ENCODE measurements at regions not wholly inside any gene's neighbourhood (a gene's known extent, or its start where the extent isn't known, plus 50 kb on each side); places are given as distances from the start of the nearest gene placed in this dataset.

- Histone ChIP-seq H3K36me3 (ENCODE audit: control insufficient read depth, insufficient read depth, low read length) (no peaks in the 10 kb centered on the region), H3K27me3 (ENCODE audit: control insufficient read depth, insufficient read depth, low read length) (no peaks in the 10 kb centered on the region), H3K4me1 (ENCODE audit: control insufficient read depth, insufficient read depth, low read length) (no peaks in the 10 kb centered on the region), H3K9ac (ENCODE audit: low read length) (no peak overlapping the region), H3K4me3 (ENCODE audit: low read length) (no peak overlapping the region), H3K9me3 (ENCODE audit: control insufficient read depth, low read length) (no peaks in the 10 kb centered on the region)
Observed at GRCh38 chr2:56522605-56523089, 338.9 kb downstream of the CCDC85A start.

- Histone ChIP-seq H3K27me3 (ENCODE audit: control insufficient read depth, insufficient read depth, low read length) (no peaks in the 10 kb centered on the region), H3K9me3 (ENCODE audit: control insufficient read depth, low read length) (no peaks in the 10 kb centered on the region), H3K9ac (ENCODE audit: low read length) (no peak overlapping the region), H3K4me3 (ENCODE audit: low read length) (no peak overlapping the region), H3K36me3 (ENCODE audit: control insufficient read depth, insufficient read depth, low read length) (no peaks in the 10 kb centered on the region), H3K4me1 (ENCODE audit: control insufficient read depth, insufficient read depth, low read length) (no peaks in the 10 kb centered on the region)
Observed at GRCh38 chr2:56523816-56524215, 340.0 kb downstream of the CCDC85A start.

- Histone ChIP-seq H3K9me3 (ENCODE audit: control insufficient read depth, low read length) (no peaks in the 10 kb centered on the region), H3K27me3 (ENCODE audit: control insufficient read depth, insufficient read depth, low read length) (no peaks in the 10 kb centered on the region), H3K4me1 (ENCODE audit: control insufficient read depth, insufficient read depth, low read length) (no peaks in the 10 kb centered on the region), H3K36me3 (ENCODE audit: control insufficient read depth, insufficient read depth, low read length) (no peaks in the 10 kb centered on the region), H3K4me3 (ENCODE audit: low read length) (no peak overlapping the region), H3K9ac (ENCODE audit: low read length) (no peak overlapping the region)
Observed at GRCh38 chr2:56531668-56532420, 348.1 kb downstream of the CCDC85A start.

GRCh38 chr2:56534321-56534720, 350.5 kb downstream of the CCDC85A start:
- H3K4me1 ChIP-seq (ENCODE audit: control insufficient read depth, insufficient read depth, low read length): no peaks in the 10 kb centered on the region
- no peaks in the 10 kb centered on the region for H3K9me3 ChIP-seq (ENCODE audit: control insufficient read depth, low read length)
- H3K36me3 ChIP-seq (ENCODE audit: control insufficient read depth, insufficient read depth, low read length): no peaks in the 10 kb centered on the region
- no peak overlapping the region for H3K9ac ChIP-seq (ENCODE audit: low read length)
- H3K27me3 ChIP-seq (ENCODE audit: control insufficient read depth, insufficient read depth, low read length): no peaks in the 10 kb centered on the region
- H3K4me3 ChIP-seq (ENCODE audit: low read length): no peak overlapping the region

- Histone ChIP-seq H3K9ac (ENCODE audit: low read length) (no peak overlapping the region), H3K9me3 (ENCODE audit: control insufficient read depth, low read length) (no peaks in the 10 kb centered on the region), H3K36me3 (ENCODE audit: control insufficient read depth, insufficient read depth, low read length) (no peaks in the 10 kb centered on the region), H3K27me3 (ENCODE audit: control insufficient read depth, insufficient read depth, low read length) (no peaks in the 10 kb centered on the region), H3K4me3 (ENCODE audit: low read length) (no peak overlapping the region), H3K4me1 (ENCODE audit: control insufficient read depth, insufficient read depth, low read length) (no peaks in the 10 kb centered on the region)
Observed at GRCh38 chr2:56537756-56538155, 354.0 kb downstream of the CCDC85A start.

- Histone ChIP-seq H3K4me1 (ENCODE audit: control insufficient read depth, insufficient read depth, low read length) (no peaks in the 10 kb centered on the region), H3K9ac (ENCODE audit: low read length) (no peak overlapping the region), H3K27me3 (ENCODE audit: control insufficient read depth, insufficient read depth, low read length) (no peaks in the 10 kb centered on the region), H3K9me3 (ENCODE audit: control insufficient read depth, low read length) (no peaks in the 10 kb centered on the region), H3K36me3 (ENCODE audit: control insufficient read depth, insufficient read depth, low read length) (no peaks in the 10 kb centered on the region), H3K4me3 (ENCODE audit: low read length) (no peak overlapping the region)
Observed at GRCh38 chr2:56539618-56540017, 355.8 kb downstream of the CCDC85A start.

GRCh38 chr2:56540467-56540866, 356.7 kb downstream of the CCDC85A start:
- no peaks in the 10 kb centered on the region for H3K36me3 ChIP-seq (ENCODE audit: control insufficient read depth, insufficient read depth, low read length)
- H3K4me3 ChIP-seq (ENCODE audit: low read length): no peak overlapping the region
- H3K4me1 ChIP-seq (ENCODE audit: control insufficient read depth, insufficient read depth, low read length): no peaks in the 10 kb centered on the region
- H3K9ac ChIP-seq (ENCODE audit: low read length): no peak overlapping the region
- no peaks in the 10 kb centered on the region for H3K27me3 ChIP-seq (ENCODE audit: control insufficient read depth, insufficient read depth, low read length)
- H3K9me3 ChIP-seq (ENCODE audit: control insufficient read depth, low read length): no peaks in the 10 kb centered on the region

- no peak overlapping the region for H3K9ac ChIP-seq (ENCODE audit: low read length)
- no peaks in the 10 kb centered on the region for H3K4me1 ChIP-seq (ENCODE audit: control insufficient read depth, insufficient read depth, low read length)
- H3K36me3 ChIP-seq (ENCODE audit: control insufficient read depth, insufficient read depth, low read length): no peaks in the 10 kb centered on the region
- H3K27me3 ChIP-seq (ENCODE audit: control insufficient read depth, insufficient read depth, low read length): no peaks in the 10 kb centered on the region
- no peaks in the 10 kb centered on the region for H3K9me3 ChIP-seq (ENCODE audit: control insufficient read depth, low read length)
- H3K4me3 ChIP-seq (ENCODE audit: low read length): no peak overlapping the region
Observed at GRCh38 chr2:56540916-56541315, 357.1 kb downstream of the CCDC85A start.

- Histone ChIP-seq H3K4me1 (ENCODE audit: control insufficient read depth, insufficient read depth, low read length) (no peaks in the 10 kb centered on the region), H3K4me3 (ENCODE audit: low read length) (no peak overlapping the region), H3K27me3 (ENCODE audit: control insufficient read depth, insufficient read depth, low read length) (no peaks in the 10 kb centered on the region), H3K9me3 (ENCODE audit: control insufficient read depth, low read length) (no peaks in the 10 kb centered on the region), H3K9ac (ENCODE audit: low read length) (no peak overlapping the region), H3K36me3 (ENCODE audit: control insufficient read depth, insufficient read depth, low read length) (no peaks in the 10 kb centered on the region)
Observed at GRCh38 chr2:56542213-56542612, 358.4 kb downstream of the CCDC85A start.

- H3K4me1 ChIP-seq (ENCODE audit: control insufficient read depth, insufficient read depth, low read length): no peaks in the 10 kb centered on the region
- H3K36me3 ChIP-seq (ENCODE audit: control insufficient read depth, insufficient read depth, low read length): no peaks in the 10 kb centered on the region
- H3K9ac ChIP-seq (ENCODE audit: low read length): no peak overlapping the region
- H3K9me3 ChIP-seq (ENCODE audit: control insufficient read depth, low read length): no peaks in the 10 kb centered on the region
- H3K27me3 ChIP-seq (ENCODE audit: control insufficient read depth, insufficient read depth, low read length): no peaks in the 10 kb centered on the region
- no peak overlapping the region for H3K4me3 ChIP-seq (ENCODE audit: low read length)
Observed at GRCh38 chr2:56565143-56565542, 381.4 kb downstream of the CCDC85A start.

GRCh38 chr2:56571074-56571473, 387.3 kb downstream of the CCDC85A start:
- no peak overlapping the region for H3K4me3 ChIP-seq (ENCODE audit: low read length)
- H3K4me1 ChIP-seq (ENCODE audit: control insufficient read depth, insufficient read depth, low read length): no peaks in the 10 kb centered on the region
- no peaks in the 10 kb centered on the region for H3K27me3 ChIP-seq (ENCODE audit: control insufficient read depth, insufficient read depth, low read length)
- H3K36me3 ChIP-seq (ENCODE audit: control insufficient read depth, insufficient read depth, low read length): no peaks in the 10 kb centered on the region
- no peaks in the 10 kb centered on the region for H3K9me3 ChIP-seq (ENCODE audit: control insufficient read depth, low read length)
- no peak overlapping the region for H3K9ac ChIP-seq (ENCODE audit: low read length)

GRCh38 chr2:56576001-56576400, 392.2 kb downstream of the CCDC85A start:
- H3K4me3 ChIP-seq (ENCODE audit: low read length): no peak overlapping the region
- H3K36me3 ChIP-seq (ENCODE audit: control insufficient read depth, insufficient read depth, low read length): no peaks in the 10 kb centered on the region
- no peaks in the 10 kb centered on the region for H3K27me3 ChIP-seq (ENCODE audit: control insufficient read depth, insufficient read depth, low read length)
- H3K9ac ChIP-seq (ENCODE audit: low read length): no peak overlapping the region
- H3K4me1 ChIP-seq (ENCODE audit: control insufficient read depth, insufficient read depth, low read length): no peaks in the 10 kb centered on the region
- H3K9me3 ChIP-seq (ENCODE audit: control insufficient read depth, low read length): no peaks in the 10 kb centered on the region

GRCh38 chr2:56580242-56580641, 396.5 kb downstream of the CCDC85A start:
- H3K27me3 ChIP-seq (ENCODE audit: control insufficient read depth, insufficient read depth, low read length): no peaks in the 10 kb centered on the region
- H3K36me3 ChIP-seq (ENCODE audit: control insufficient read depth, insufficient read depth, low read length): no peaks in the 10 kb centered on the region
- H3K4me1 ChIP-seq (ENCODE audit: control insufficient read depth, insufficient read depth, low read length): no peaks in the 10 kb centered on the region
- H3K9ac ChIP-seq (ENCODE audit: low read length): no peak overlapping the region
- H3K4me3 ChIP-seq (ENCODE audit: low read length): no peak overlapping the region
- H3K9me3 ChIP-seq (ENCODE audit: control insufficient read depth, low read length): no peaks in the 10 kb centered on the region

Data from mucosa of stomach (tissue), 1 donor.